Ishikawa (cell line): ENCODE measurements at regions not wholly inside any gene's neighbourhood (a gene's known extent, or its start where the extent isn't known, plus 50 kb on each side); places are given as distances from the start of the nearest gene placed in this dataset.

ENCODE experiments used
- CEBPB ChIP-seq: IDR thresholded peaks from 2 replicates; pipeline ENCODE4 v1.6.1; 2012
- CREB1 ChIP-seq: IDR thresholded peaks from 2 replicates; pipeline ENCODE4 v1.6.1; 2012; ENCODE audit warnings: low read depth
- EGR1 ChIP-seq: IDR thresholded peaks from 2 replicates; pipeline ENCODE4 v1.6.1; 2012
- EP300 ChIP-seq: IDR thresholded peaks from 2 replicates; pipeline ENCODE4 v1.6.1; 2012; ENCODE audit warnings: borderline replicate concordance
- FOXM1 ChIP-seq: IDR thresholded peaks from 2 replicates; pipeline ENCODE4 v1.6.1; 2012; ENCODE audit warnings: low read depth, borderline replicate concordance
- MAX ChIP-seq: IDR thresholded peaks from 2 replicates; pipeline ENCODE4 v1.6.1; 2012
- NFIC ChIP-seq: IDR thresholded peaks from 2 replicates; pipeline ENCODE4 v1.6.1; 2012
- RAD21 ChIP-seq: IDR thresholded peaks from 2 replicates; pipeline ENCODE4 v1.6.1; 2012; ENCODE audit warnings: low read depth
- REST ChIP-seq: IDR thresholded peaks from 2 replicates; pipeline ENCODE4 v1.6.1; 2012; ENCODE audit warnings: low read depth, mild to moderate bottlenecking
- TAF1 ChIP-seq: IDR thresholded peaks from 2 replicates; pipeline ENCODE4 v1.6.1; 2012; ENCODE audit warnings: low read depth, mild to moderate bottlenecking
- TCF12 ChIP-seq: IDR thresholded peaks from 2 replicates; pipeline ENCODE4 v1.6.1; 2012; ENCODE audit warnings: low read depth
- TEAD4 ChIP-seq: IDR thresholded peaks from 2 replicates; pipeline ENCODE4 v1.6.1; 2012
- USF1 ChIP-seq: IDR thresholded peaks from 2 replicates; pipeline ENCODE4 v1.6.1; 2012
- YY1 ChIP-seq: IDR thresholded peaks from 2 replicates; pipeline ENCODE4 v1.6.1; 2012; ENCODE audit warnings: low read depth
- ZBTB7A ChIP-seq: IDR thresholded peaks from 2 replicates; pipeline ENCODE4 v1.6.1; 2012; ENCODE audit warnings: low read depth

- no peak for TF ChIP-seq NFIC
- TF ChIP-seq ZBTB7A = no peak
- no peak for TF ChIP-seq RAD21
- no peak for TF ChIP-seq EGR1
- TF ChIP-seq TAF1 = no peak
- no peak for TF ChIP-seq TCF12
- no peak for TF ChIP-seq CEBPB
- TF ChIP-seq MAX = no peak
- no peak for TF ChIP-seq FOXM1
- TF ChIP-seq TEAD4 = no peak
- no peak for TF ChIP-seq EP300
- TF ChIP-seq CREB1 = no peak
- TF ChIP-seq YY1 = no peak
- no peak for TF ChIP-seq REST
- TF ChIP-seq USF1 = no peak
Measured at GRCh38 chr6:3557336-3557735, 100.5 kb upstream of the SLC22A23 start.

- TF ChIP-seq TEAD4 = no peak
- TF ChIP-seq EGR1 = no peak
- TF ChIP-seq REST = no peak
Measured at GRCh38 chr6:3553254-3553653, 96.4 kb upstream of the SLC22A23 start.

GRCh38 chr6:3551716-3552511 lies 95.1 kb upstream of the SLC22A23 start:
- no peak for TF ChIP-seq TEAD4
- no peak for TF ChIP-seq ZBTB7A
- no peak for TF ChIP-seq REST
- no peak for TF ChIP-seq TCF12
- no peak for TF ChIP-seq MAX
- no peak for TF ChIP-seq FOXM1
- no peak for TF ChIP-seq TAF1
- no peak for TF ChIP-seq USF1

GRCh38 chr6:3549314-3549940 lies 92.6 kb upstream of the SLC22A23 start:
- TF ChIP-seq YY1 (no peak), EP300 (no peak), CEBPB (no peak)

- TF ChIP-seq ZBTB7A (no peak), NFIC (no peak), CREB1 (no peak), CEBPB (no peak), USF1 (no peak), YY1 (no peak), TCF12 (no peak), REST (no peak), MAX (no peak), TAF1 (no peak)
Measured at GRCh38 chr6:3546121-3546520, 89.3 kb upstream of the SLC22A23 start.
